ENCODE measurements at regions not wholly inside any gene's neighbourhood (a gene's known extent, or its start where the extent isn't known, plus 50 kb on each side); places are given as distances from the start of the nearest gene placed in this dataset.

DNA sequence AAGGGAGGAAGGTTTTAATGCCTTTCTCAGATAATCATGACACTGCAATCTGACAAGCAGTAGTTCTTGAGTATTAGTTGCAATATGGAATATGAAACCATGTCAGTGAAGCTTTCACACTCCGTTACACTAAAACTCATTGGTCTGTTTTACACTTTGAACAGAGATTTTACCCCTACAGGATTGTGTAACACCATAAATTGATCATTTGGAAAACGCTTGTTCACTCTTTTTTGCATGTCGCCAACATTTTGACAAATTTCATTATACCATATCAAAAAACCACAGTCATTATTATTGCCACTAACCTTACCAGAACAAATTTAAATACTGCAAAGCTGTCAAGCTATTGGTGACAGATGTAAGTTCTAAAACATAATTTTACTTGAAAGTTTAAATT lies 404.8 kb upstream of the THBS1 start:
- Mint-ChIP-seq H3K36me3 (ENCODE audit: low read depth) (no peaks in the 10 kb centered on the region), H3K27me3 (peaks cover 35% of the 10 kb centered on the region), H3K27ac (no peak overlapping the region), H3K4me3 (no peak overlapping the region), H3K4me1 (ENCODE audit: low read depth) (peaks cover 1% of the 10 kb centered on the region), H3K9me3 (no peaks in the 10 kb centered on the region)
- DNase-seq, result no peak

GRCh38 chr15:39177561-39177960 lies 403.3 kb upstream of the THBS1 start:
- Mint-ChIP-seq H3K4me1 (ENCODE audit: low read depth) (no peaks in the 10 kb centered on the region), H3K9me3 (no peaks in the 10 kb centered on the region), H3K27me3 (peaks cover 31% of the 10 kb centered on the region), H3K36me3 (ENCODE audit: low read depth) (no peaks in the 10 kb centered on the region), H3K4me3 (no peak overlapping the region), H3K27ac (no peak overlapping the region)
- no peak for DNase-seq

DNA sequence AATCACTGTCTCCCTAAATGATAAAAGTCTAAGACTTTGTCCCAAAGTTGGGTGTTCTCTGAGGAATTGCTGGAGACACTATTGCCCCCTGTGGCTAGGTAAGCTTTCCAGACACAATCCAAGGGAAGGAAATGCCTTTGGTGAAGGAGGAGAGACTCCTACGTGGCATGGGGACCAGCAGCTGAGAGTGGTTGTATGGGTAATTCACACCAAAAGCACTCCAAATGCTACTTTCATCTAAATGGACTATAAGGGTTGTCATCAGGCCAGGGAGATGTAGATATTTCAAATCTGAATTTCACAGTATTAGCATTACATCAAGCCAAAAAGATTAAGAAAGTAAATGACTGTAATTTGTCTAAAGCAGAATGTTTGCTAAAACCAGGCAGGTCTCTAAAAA lies 400.8 kb upstream of the THBS1 start:
- H3K4me3 Mint-ChIP-seq, result no peak overlapping the region

DNA sequence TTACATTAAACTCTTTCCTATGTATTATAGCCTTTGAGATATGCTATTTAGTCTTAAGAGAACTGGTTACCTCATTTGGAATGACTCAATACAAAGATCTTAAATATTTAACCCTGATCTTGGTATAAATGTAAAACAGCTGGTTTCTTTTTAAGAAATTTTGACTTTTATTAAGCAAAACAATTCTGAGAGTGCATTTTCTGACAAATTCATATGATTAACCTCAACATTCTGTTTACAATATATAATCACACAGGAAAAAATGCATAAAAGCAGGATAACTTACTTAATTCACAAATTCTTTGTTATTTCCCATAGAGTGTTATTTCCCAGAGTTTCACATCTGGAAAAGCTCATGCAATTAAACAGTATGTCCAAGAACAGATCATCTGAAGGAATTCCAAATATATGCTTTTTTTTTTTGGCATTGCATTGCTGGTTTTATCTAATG lies 400.4 kb upstream of the THBS1 start:
- Mint-ChIP-seq H3K27me3 (peaks cover 23% of the 10 kb centered on the region), H3K27ac (no peak overlapping the region), H3K4me1 (ENCODE audit: low read depth) (no peaks in the 10 kb centered on the region), H3K9me3 (no peaks in the 10 kb centered on the region), H3K36me3 (ENCODE audit: low read depth) (no peaks in the 10 kb centered on the region), H3K4me3 (no peak overlapping the region)
- no peak for DNase-seq

More for the DNA sequence above, 400.8 kb upstream of the THBS1 start:
- Mint-ChIP-seq H3K27ac (no peak overlapping the region), H3K4me1 (ENCODE audit: low read depth) (no peaks in the 10 kb centered on the region), H3K9me3 (no peaks in the 10 kb centered on the region), H3K27me3 (peaks cover 20% of the 10 kb centered on the region), H3K36me3 (ENCODE audit: low read depth) (no peaks in the 10 kb centered on the region)
- no peak for DNase-seq

DNA sequence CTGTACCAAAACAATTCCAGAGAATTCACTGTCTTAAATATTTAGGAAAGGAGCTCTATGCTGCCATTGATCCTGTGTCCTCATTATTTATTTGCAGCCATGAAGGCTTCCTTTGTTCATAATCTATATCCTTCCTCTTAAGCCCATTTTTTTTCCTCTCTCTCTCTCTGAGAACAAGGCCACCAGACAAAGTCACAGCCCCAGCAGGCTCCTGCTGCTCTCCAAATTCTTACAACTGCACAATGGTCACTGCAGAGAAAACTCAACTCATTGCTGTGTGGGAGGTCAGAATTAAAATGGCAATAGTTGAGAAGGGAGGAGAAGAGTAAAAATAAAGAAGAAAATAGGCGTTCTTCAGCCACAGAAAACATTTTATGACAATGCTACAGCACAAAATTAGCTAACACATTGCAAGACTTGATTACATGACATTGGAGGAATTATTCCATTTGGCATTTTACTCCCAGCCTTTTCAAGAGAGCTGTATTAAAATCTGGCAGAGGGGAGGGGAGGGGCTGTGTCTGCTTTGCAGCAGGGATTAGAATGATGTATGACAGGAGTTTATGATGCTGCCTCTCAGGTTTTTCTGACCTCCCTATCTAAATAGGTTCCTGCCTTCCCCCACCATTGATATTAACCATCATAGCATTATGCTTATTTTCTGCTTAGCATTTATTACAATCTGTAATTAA lies 399.7 kb upstream of the THBS1 start:
- no peak overlapping the region for H3K4me3 Mint-ChIP-seq
- H3K4me1 Mint-ChIP-seq (ENCODE audit: low read depth), result no peaks in the 10 kb centered on the region
- H3K27me3 Mint-ChIP-seq, result peaks cover 23% of the 10 kb centered on the region
- no peaks in the 10 kb centered on the region for H3K9me3 Mint-ChIP-seq
- H3K36me3 Mint-ChIP-seq (ENCODE audit: low read depth), result no peaks in the 10 kb centered on the region
- no peak overlapping the region for H3K27ac Mint-ChIP-seq
- DNase-seq, result no peak

DNA sequence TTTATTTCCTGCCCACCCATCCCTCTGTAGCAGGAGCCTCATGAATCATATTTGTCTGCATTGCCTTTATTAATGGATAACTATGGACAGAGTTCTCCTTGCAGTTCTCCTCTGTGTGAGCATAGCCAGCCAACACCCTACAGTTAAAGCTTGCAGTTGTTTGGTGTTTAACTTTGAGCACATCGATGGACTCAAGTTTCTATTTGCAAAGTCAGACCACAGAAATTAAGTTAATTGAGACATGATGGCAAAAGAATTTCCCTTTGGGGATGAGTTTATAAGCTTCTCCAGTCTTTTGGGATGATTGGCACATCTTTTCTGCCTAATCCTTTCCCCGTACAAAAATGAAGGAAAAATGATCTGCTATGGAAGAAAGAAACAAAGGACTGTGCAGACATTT lies 398.9 kb upstream of the THBS1 start:
- Mint-ChIP-seq H3K36me3 (ENCODE audit: low read depth) (no peaks in the 10 kb centered on the region), H3K9me3 (no peaks in the 10 kb centered on the region), H3K27me3 (peaks cover 29% of the 10 kb centered on the region), H3K4me1 (ENCODE audit: low read depth) (no peaks in the 10 kb centered on the region), H3K4me3 (no peak overlapping the region), H3K27ac (no peak overlapping the region)
- DNase-seq, result no peak

GRCh38 chr15:39183164-39183881 lies 397.6 kb upstream of the THBS1 start:
- no peaks in the 10 kb centered on the region for H3K9me3 Mint-ChIP-seq
- H3K4me3 Mint-ChIP-seq, result no peak overlapping the region
- no peak for DNase-seq
- no peaks in the 10 kb centered on the region for H3K36me3 Mint-ChIP-seq (ENCODE audit: low read depth)
- no peak overlapping the region for H3K27ac Mint-ChIP-seq
- H3K27me3 Mint-ChIP-seq, result peaks cover 31% of the 10 kb centered on the region
- H3K4me1 Mint-ChIP-seq (ENCODE audit: low read depth), result no peaks in the 10 kb centered on the region

GRCh38 chr15:39184701-39185390 lies 396.0 kb upstream of the THBS1 start:
- Mint-ChIP-seq H3K36me3 (ENCODE audit: low read depth) (no peaks in the 10 kb centered on the region), H3K27ac (no peak overlapping the region), H3K4me3 (no peak overlapping the region), H3K27me3 (peaks cover 31% of the 10 kb centered on the region), H3K9me3 (no peaks in the 10 kb centered on the region), H3K4me1 (ENCODE audit: low read depth) (no peaks in the 10 kb centered on the region)
- DNase-seq, result no peak

DNA sequence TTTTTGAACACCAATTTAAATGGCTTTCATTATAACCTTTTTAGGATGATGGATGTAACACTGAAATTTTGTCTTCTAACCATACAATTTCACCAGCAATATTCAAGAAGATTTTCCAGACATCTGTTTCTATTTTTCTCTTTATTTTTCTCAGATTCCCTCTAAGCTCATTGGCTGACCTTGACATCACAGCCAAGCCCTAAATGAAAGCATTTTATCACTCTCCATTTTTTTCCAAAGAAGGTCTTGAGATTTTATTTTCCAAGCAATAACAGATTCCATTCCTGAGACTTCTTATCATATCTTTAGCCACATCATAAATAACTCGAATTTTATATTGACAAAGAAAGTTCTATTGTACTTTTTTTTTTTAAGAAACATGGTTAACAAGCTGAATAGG lies 392.6 kb upstream of the THBS1 start:
- no peak overlapping the region for H3K4me3 Mint-ChIP-seq
- H3K36me3 Mint-ChIP-seq (ENCODE audit: low read depth), result no peaks in the 10 kb centered on the region
- H3K27ac Mint-ChIP-seq, result no peak overlapping the region
- H3K4me1 Mint-ChIP-seq (ENCODE audit: low read depth), result no peaks in the 10 kb centered on the region
- H3K27me3 Mint-ChIP-seq, result peaks cover 35% of the 10 kb centered on the region
- H3K9me3 Mint-ChIP-seq, result no peaks in the 10 kb centered on the region
- no peak for DNase-seq

- DNase-seq, result no peak
- H3K27me3 Mint-ChIP-seq, result peaks cover 35% of the 10 kb centered on the region
- H3K27ac Mint-ChIP-seq, result no peak overlapping the region
- H3K36me3 Mint-ChIP-seq (ENCODE audit: low read depth), result no peaks in the 10 kb centered on the region
- H3K9me3 Mint-ChIP-seq, result no peaks in the 10 kb centered on the region
- no peaks in the 10 kb centered on the region for H3K4me1 Mint-ChIP-seq (ENCODE audit: low read depth)
- H3K4me3 Mint-ChIP-seq, result no peak overlapping the region
Measured at GRCh38 chr15:39188930-39189329, 391.9 kb upstream of the THBS1 start.

- Mint-ChIP-seq H3K4me1 (ENCODE audit: low read depth) (no peaks in the 10 kb centered on the region), H3K27ac (no peak overlapping the region), H3K36me3 (ENCODE audit: low read depth) (no peaks in the 10 kb centered on the region), H3K4me3 (no peak overlapping the region), H3K9me3 (no peaks in the 10 kb centered on the region), H3K27me3 (peaks cover 19% of the 10 kb centered on the region)
- DNase-seq, result no peak
Measured at GRCh38 chr15:39191871-39192291, 389.0 kb upstream of the THBS1 start.

DNA sequence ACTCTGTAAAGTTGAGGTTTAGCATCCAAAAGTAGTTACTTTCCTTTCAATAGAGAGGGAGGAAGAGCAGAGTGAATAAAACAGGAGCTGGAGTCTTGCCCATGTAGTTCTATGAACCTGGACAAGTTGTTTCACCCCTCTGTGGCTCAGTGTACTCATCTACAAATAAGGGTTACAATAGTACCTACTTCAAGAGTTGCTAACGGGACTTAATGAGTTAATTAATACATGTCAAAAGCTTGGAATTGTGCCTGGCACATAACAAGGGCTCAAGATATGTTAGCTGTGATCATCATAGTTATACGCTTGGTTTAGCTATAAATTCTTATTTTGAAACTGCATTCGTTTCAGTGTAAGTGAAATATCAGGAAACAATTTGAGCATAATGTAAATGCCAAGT lies 388.5 kb upstream of the THBS1 start:
- Mint-ChIP-seq H3K4me3 (no peak overlapping the region), H3K36me3 (ENCODE audit: low read depth) (no peaks in the 10 kb centered on the region), H3K4me1 (ENCODE audit: low read depth) (no peaks in the 10 kb centered on the region), H3K27ac (no peak overlapping the region), H3K9me3 (no peaks in the 10 kb centered on the region), H3K27me3 (peaks cover 19% of the 10 kb centered on the region)
- DNase-seq, result no peak

GRCh38 chr15:39192979-39193560 lies 387.8 kb upstream of the THBS1 start:
- Mint-ChIP-seq H3K9me3 (no peaks in the 10 kb centered on the region), H3K36me3 (ENCODE audit: low read depth) (no peaks in the 10 kb centered on the region), H3K27ac (no peak overlapping the region), H3K27me3 (peaks cover 17% of the 10 kb centered on the region), H3K4me1 (ENCODE audit: low read depth) (no peaks in the 10 kb centered on the region), H3K4me3 (no peak overlapping the region)
- no peak for DNase-seq

GRCh38 chr15:39193611-39194010 lies 387.3 kb upstream of the THBS1 start:
- Mint-ChIP-seq H3K36me3 (ENCODE audit: low read depth) (no peaks in the 10 kb centered on the region), H3K4me3 (no peak overlapping the region), H3K27ac (no peak overlapping the region), H3K9me3 (no peaks in the 10 kb centered on the region), H3K4me1 (ENCODE audit: low read depth) (no peaks in the 10 kb centered on the region), H3K27me3 (peaks cover 17% of the 10 kb centered on the region)
- no peak for DNase-seq
